ENCODE measurements at regions not wholly inside any gene's neighbourhood (a gene's known extent, or its start where the extent isn't known, plus 50 kb on each side); places are given as distances from the start of the nearest gene placed in this dataset.

DNA sequence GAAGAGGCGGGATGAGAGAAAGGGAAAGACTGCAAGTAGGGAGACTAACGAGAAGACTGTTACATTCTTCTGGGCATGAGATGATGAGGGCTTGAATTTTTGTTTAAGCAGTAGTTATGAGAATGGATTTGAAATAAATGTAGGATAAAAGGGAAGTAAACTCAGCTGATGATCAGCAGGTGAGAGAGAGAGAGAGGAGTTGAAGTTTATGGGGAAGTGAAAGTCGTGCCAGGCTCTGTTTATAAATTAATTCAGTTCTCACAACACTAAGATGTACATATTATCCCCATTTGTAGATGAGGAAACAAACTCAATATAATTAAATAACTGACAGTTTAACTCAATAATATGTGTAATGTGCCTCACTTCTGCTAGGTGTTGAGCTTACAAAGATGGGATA is 170.0 kb upstream of the RMST start:
- TF ChIP-seq CTCF (IDR thresholded peaks at IDR 0.05; ENCODE audit: insufficient read depth, low read length) (no peak), POLR2AphosphoS5 (IDR thresholded peaks at IDR 0.05; ENCODE audit: low read depth) (no peak), GABPA (IDR thresholded peaks at IDR 0.05; ENCODE audit: low read depth) (no peak)
